ENCODE measurements at regions not wholly inside any gene's neighbourhood (a gene's known extent, or its start where the extent isn't known, plus 50 kb on each side); places are given as distances from the start of the nearest gene placed in this dataset.
A peak's percentile ranks its signal among the peaks of the same experiment; 100 is the strongest.

GRCh38 chr2:7118606-7119131, 201.5 kb downstream of the RNF144A start:
- Histone ChIP-seq H3K27ac (no peak overlapping the region), H3K36me3 (no peaks in the 10 kb centered on the region), H3K4me3 (no peak overlapping the region), H3K9me3 (peaks cover 0 to 12% (median 0%) of the 10 kb centered on the region in 12 donors), H3K4me1 (peaks cover 0 to 4% (median 0%) of the 10 kb centered on the region in 12 donors), H3K27me3 (no peaks in the 10 kb centered on the region)
- WGBS, 4 donors, result 76 to 87% (median 83%) methylated on average over 5 of the region's 5 CpGs
- ATAC-seq (no peak), DNase-seq (no peak)
- intact Hi-C loops (cut with DNase I), result loop anchor here in 1 of 10 donors (5.0 kb wide), 1 partner anchor 1569 kb away; no protein-coding TSS in a partner anchor
- TF ChIP-seq CTCF (IDR thresholded peaks at IDR 0.05) (no peak), POLR2A (IDR thresholded peaks at IDR 0.05) (no peak)

- WGBS, 4 donors, result 50 to 62% (median 58%) methylated on average over 8 of the region's 8 CpGs
Observed at GRCh38 chr2:7119132-7119835, 202.1 kb downstream of the RNF144A start.

GRCh38 chr2:7121851-7122250, 204.6 kb downstream of the RNF144A start:
- TF ChIP-seq POLR2A (IDR thresholded peaks at IDR 0.05) (no peak), CTCF (IDR thresholded peaks at IDR 0.05) (no peak)
- DNase-seq, result no peak
- H3K27me3 ChIP-seq, result no peaks in the 10 kb centered on the region
- no peak overlapping the region for H3K4me3 ChIP-seq
- 73 to 92% (median 87%) methylated on average over 5 of the region's 5 CpGs for WGBS, 4 donors
- H3K27ac ChIP-seq, result no peak overlapping the region
- intact Hi-C loops (cut with DNase I), result no loop called here
- no peaks in the 10 kb centered on the region for H3K9me3 ChIP-seq
- peaks cover 0 to 4% (median 0%) of the 10 kb centered on the region in 12 donors for H3K4me1 ChIP-seq
- no peaks in the 10 kb centered on the region for H3K36me3 ChIP-seq
- no peak for ATAC-seq

More at GRCh38 chr2:7119132-7119835, 202.1 kb downstream of the RNF144A start:
- Histone ChIP-seq H3K27ac (no peak overlapping the region), H3K4me1 (peaks cover 0 to 4% (median 0%) of the 10 kb centered on the region in 12 donors), H3K36me3 (no peaks in the 10 kb centered on the region), H3K27me3 (no peaks in the 10 kb centered on the region), H3K9me3 (peaks cover 0 to 7% (median 0%) of the 10 kb centered on the region in 12 donors), H3K4me3 (no peak overlapping the region)
- ATAC-seq, result peak in 3 of 4 donors; percentile 36 to 56 (median 49)
- no peak for TF ChIP-seq POLR2A (IDR thresholded peaks at IDR 0.05)
- peak in 10 of 12 donors; percentile 19 to 66 (median 36) for TF ChIP-seq CTCF (IDR thresholded peaks at IDR 0.05)
- intact Hi-C loops (cut with DNase I), result loop anchor here in 1 of 10 donors (5.0 kb wide), 1 partner anchor 1568 kb away; no protein-coding TSS in a partner anchor
- DNase-seq, result peak in 1 of 5 donors; percentile 50

GRCh38 chr2:7127156-7127555, 209.9 kb downstream of the RNF144A start:
- ATAC-seq (no peak), DNase-seq (no peak)
- Histone ChIP-seq H3K27me3 (no peaks in the 10 kb centered on the region), H3K4me3 (no peak overlapping the region), H3K27ac (no peak overlapping the region), H3K4me1 (no peaks in the 10 kb centered on the region), H3K9me3 (no peaks in the 10 kb centered on the region), H3K36me3 (no peaks in the 10 kb centered on the region)
- no peak for TF ChIP-seq POLR2A (IDR thresholded peaks at IDR 0.05)
- intact Hi-C loops (cut with DNase I), result no loop called here
- WGBS, 4 donors, result 78 to 100% (median 95%) methylated on average over 2 of the region's 2 CpGs

All from heart left ventricle (tissue), 16 donors.